HFFc6 (cell line): ENCODE measurements at regions not wholly inside any gene's neighbourhood (a gene's known extent, or its start where the extent isn't known, plus 50 kb on each side); places are given as distances from the start of the nearest gene placed in this dataset.

Experiments
- DNase-seq: peaks from one replicate; pipeline ENCODE4 v3.0.0-alpha.2; 2018
- H3K27ac Mint-ChIP-seq: 2 replicates; pipeline ENCODE4 v1.8.0; 2020; ENCODE audit warnings: mild to moderate bottlenecking, mixed read lengths
- H3K27me3 Mint-ChIP-seq: 2 replicates; pipeline ENCODE4 v1.8.0; 2021; ENCODE audit warnings: mild to moderate bottlenecking, moderate library complexity, mixed read lengths; ENCODE audit not compliant: insufficient read depth
- H3K36me3 Mint-ChIP-seq: 2 replicates; pipeline ENCODE4 v1.8.0; 2021; ENCODE audit warnings: low read depth, mixed read lengths
- H3K4me1 Mint-ChIP-seq: 2 replicates; pipeline ENCODE4 v1.8.0; 2020; ENCODE audit warnings: low read depth, mixed read lengths
- H3K4me3 Mint-ChIP-seq: 2 replicates; pipeline ENCODE4 v1.8.0; 2020; ENCODE audit warnings: mild to moderate bottlenecking, moderate library complexity, mixed read lengths
- H3K9me3 Mint-ChIP-seq: 2 replicates; pipeline ENCODE4 v1.8.0; 2020; ENCODE audit warnings: mild to moderate bottlenecking, mixed read lengths
- CTCF ChIP-seq: fragments of 200-600 bp; sonication (generic); IDR thresholded peaks from 2 replicates; pipeline ENCODE4 v1.5.0; 2021; ENCODE audit warnings: antibody characterized with exemption, mild to moderate bottlenecking

DNA sequence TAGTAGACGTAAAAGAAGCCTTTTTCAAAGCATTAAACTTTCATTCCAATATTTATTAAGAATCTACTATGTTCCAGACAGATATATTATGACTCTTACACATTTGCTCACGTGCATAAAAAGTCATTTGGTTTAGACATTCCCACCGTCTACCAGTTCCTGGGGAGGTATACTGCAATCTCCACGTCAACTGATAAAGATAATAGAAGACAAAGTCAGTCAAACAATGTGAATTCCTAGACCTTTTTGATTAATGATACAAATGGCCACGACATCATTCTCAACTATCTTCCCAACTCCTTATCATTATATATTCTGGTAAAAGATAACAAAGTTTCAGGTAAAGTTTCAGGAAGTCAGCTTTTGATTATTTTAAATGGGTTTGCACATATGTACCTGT lies 69.0 kb downstream of the SIPA1L2 start:
- H3K4me1 Mint-ChIP-seq: no peaks in the 10 kb centered on the region
- DNase-seq: no peak
- H3K4me3 Mint-ChIP-seq: no peak overlapping the region
- TF ChIP-seq CTCF: no peak
- H3K27me3 Mint-ChIP-seq: no peaks in the 10 kb centered on the region
- H3K9me3 Mint-ChIP-seq: peaks cover 39% of the 10 kb centered on the region
- H3K27ac Mint-ChIP-seq: no peak overlapping the region
- no peaks in the 10 kb centered on the region for H3K36me3 Mint-ChIP-seq

DNA sequence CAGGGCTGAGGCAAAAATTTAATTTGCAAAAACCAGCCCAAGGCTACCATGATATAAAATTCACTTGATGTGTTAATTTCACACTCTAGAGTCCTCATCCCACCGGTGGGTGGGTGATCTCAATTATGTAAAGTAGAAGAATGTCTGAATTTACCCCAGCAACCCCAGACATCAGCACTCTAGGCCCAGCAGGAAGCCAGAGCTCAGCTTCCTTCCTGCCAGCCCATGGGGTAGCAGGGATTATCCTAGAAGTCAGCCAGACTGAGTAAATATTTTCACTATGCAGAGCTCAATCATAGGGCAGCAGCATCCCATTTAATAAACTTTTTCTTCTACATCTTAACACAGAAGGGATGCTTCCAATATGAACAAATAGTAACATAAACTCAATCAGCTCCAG lies 71.0 kb downstream of the SIPA1L2 start:
- Mint-ChIP-seq H3K4me3 (no peak overlapping the region), H3K27ac (no peak overlapping the region), H3K9me3 (peaks cover 44% of the 10 kb centered on the region), H3K27me3 (no peaks in the 10 kb centered on the region), H3K36me3 (no peaks in the 10 kb centered on the region), H3K4me1 (no peaks in the 10 kb centered on the region)
- no peak for DNase-seq
- TF ChIP-seq CTCF: no peak

GRCh38 chr1:232557502-232558191 lies 72.3 kb downstream of the SIPA1L2 start:
- Mint-ChIP-seq H3K9me3 (peaks cover 46% of the 10 kb centered on the region), H3K27me3 (no peaks in the 10 kb centered on the region), H3K4me3 (no peak overlapping the region), H3K4me1 (no peaks in the 10 kb centered on the region), H3K27ac (no peak overlapping the region), H3K36me3 (no peaks in the 10 kb centered on the region)
- DNase-seq: no peak
- TF ChIP-seq CTCF: no peak

DNA sequence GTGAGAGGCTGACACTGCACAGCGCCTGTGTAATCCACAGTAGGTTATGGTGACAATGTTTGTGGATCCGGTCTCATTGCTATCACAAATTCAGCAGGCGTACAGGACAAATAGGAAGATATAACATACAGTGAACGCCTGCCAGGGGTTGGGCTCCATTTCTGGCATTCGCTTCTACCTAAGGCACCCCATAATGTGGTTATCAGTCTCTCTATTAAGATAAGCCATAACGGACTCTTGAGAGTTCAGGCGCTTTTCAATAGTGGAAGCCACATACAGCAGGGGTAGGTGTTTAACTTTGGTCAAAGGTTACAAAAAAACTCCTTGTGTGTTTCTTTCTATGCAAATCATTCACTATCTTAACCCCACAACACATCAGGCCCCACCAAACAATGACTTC lies 72.8 kb downstream of the SIPA1L2 start:
- peaks cover 41% of the 10 kb centered on the region for H3K9me3 Mint-ChIP-seq
- TF ChIP-seq CTCF: no peak
- no peaks in the 10 kb centered on the region for H3K27me3 Mint-ChIP-seq
- H3K4me3 Mint-ChIP-seq: no peak overlapping the region
- H3K36me3 Mint-ChIP-seq: no peaks in the 10 kb centered on the region
- DNase-seq: no peak
- no peaks in the 10 kb centered on the region for H3K4me1 Mint-ChIP-seq
- no peak overlapping the region for H3K27ac Mint-ChIP-seq

- Mint-ChIP-seq H3K27ac (no peak overlapping the region), H3K4me3 (no peak overlapping the region)
These were observed 73.6 kb downstream of the SIPA1L2 start for GRCh38 chr1:232556351-232556750.

More at GRCh38 chr1:232556351-232556750, 73.6 kb downstream of the SIPA1L2 start:
- no peak for DNase-seq
- Mint-ChIP-seq H3K36me3 (no peaks in the 10 kb centered on the region), H3K27me3 (no peaks in the 10 kb centered on the region), H3K4me1 (no peaks in the 10 kb centered on the region), H3K9me3 (peaks cover 39% of the 10 kb centered on the region)
- TF ChIP-seq CTCF: no peak
